ENCODE measurements at regions not wholly inside any gene's neighbourhood (a gene's known extent, or its start where the extent isn't known, plus 50 kb on each side); places are given as distances from the start of the nearest gene placed in this dataset.
A peak's percentile ranks its signal among the peaks of the same experiment; 100 is the strongest.
"Not testable (repeated sequence)": the region's sequence is repeated elsewhere in the genome, so short reads cannot be mapped to it uniquely, and the experiment has no call there.

- intact Hi-C loops (cut with micrococcal nuclease; ENCODE audit: unreplicated experiment), result no loop called here
- Histone ChIP-seq H3K4me1 (ENCODE audit: insufficient read depth, low read length, poor library complexity, severe bottlenecking) (peaks cover 4% of the 10 kb centered on the region), H3K27ac (ENCODE audit: low read depth, low read length, poor library complexity, severe bottlenecking) (no peak overlapping the region), H3K9me3 (ENCODE audit: low read length) (no peaks in the 10 kb centered on the region), H3K79me2 (ENCODE audit: insufficient read depth, low read depth, low read length) (no peaks in the 10 kb centered on the region), H3K4me3 (ENCODE audit: low read depth, low read length, poor library complexity, severe bottlenecking) (no peak overlapping the region), H3K4me2 (ENCODE audit: low read length) (no peak overlapping the region), H3K36me3 (ENCODE audit: insufficient read depth, low read length) (no peaks in the 10 kb centered on the region), H4K20me1 (ENCODE audit: insufficient read depth, low read length) (no peaks in the 10 kb centered on the region), H3K9me2 (ENCODE audit: insufficient read depth, low read length) (no peaks in the 10 kb centered on the region), H2AFZ (ENCODE audit: low read length) (peak overlapping the region; percentile 11; the same call in 1 of the 2 replicates)
- DNase-seq (ENCODE audit: low spot score), result no peak
- POLR2A ChIA-PET, result interaction anchor here (0.6 kb wide), 1 partner anchor 166 kb away, joined by 3 read pairs; no protein-coding TSS in a partner anchor
- CTCF ChIA-PET (ENCODE audit: unreplicated experiment), result no interaction called here
- TF ChIP-seq CTCF (conservative IDR thresholded peaks at IDR 0.05; ENCODE audit: low read length) (no peak), EZH2phosphoT487 (IDR thresholded peaks at IDR 0.05; ENCODE audit: borderline replicate concordance, low read depth, low read length) (no peak)
- no TSS peak for BruUV-seq (replicated peaks)
These were observed 72.8 kb upstream of the PARP8 start for GRCh38 chr5:50593681-50594080.

- ChIA-PET CTCF (ENCODE audit: unreplicated experiment) (no interaction called here), POLR2A (interaction anchor here (0.7 kb wide), 1 partner anchor 19 kb away, joined by 4 read pairs; no protein-coding TSS in a partner anchor)
- BruUV-seq (replicated peaks), result no TSS peak
These were observed 71.2 kb upstream of the PARP8 start for GRCh38 chr5:50595199-50595598.

GRCh38 chr5:50601576-50601975, 64.9 kb upstream of the PARP8 start:
- H3K36me3 ChIP-seq (ENCODE audit: insufficient read depth, low read length); H3K9me2 ChIP-seq (ENCODE audit: insufficient read depth, low read length); POLR2A ChIA-PET; H2AFZ ChIP-seq (ENCODE audit: low read length); H3K9me3 ChIP-seq (ENCODE audit: low read length); H3K4me3 ChIP-seq (ENCODE audit: low read depth, low read length, poor library complexity, severe bottlenecking); H4K20me1 ChIP-seq (ENCODE audit: insufficient read depth, low read length); H3K79me2 ChIP-seq (ENCODE audit: insufficient read depth, low read depth, low read length); CTCF ChIA-PET (ENCODE audit: unreplicated experiment); H3K27ac ChIP-seq (ENCODE audit: low read depth, low read length, poor library complexity, severe bottlenecking); intact Hi-C loops (cut with micrococcal nuclease; ENCODE audit: unreplicated experiment); H3K4me2 ChIP-seq (ENCODE audit: low read length); BruUV-seq (replicated peaks); H3K4me1 ChIP-seq (ENCODE audit: insufficient read depth, low read length, poor library complexity, severe bottlenecking): not testable (repeated sequence)
- DNase-seq (ENCODE audit: low spot score), result peak; percentile 53

More at GRCh38 chr5:50595199-50595598, 71.2 kb upstream of the PARP8 start:
- Histone ChIP-seq H3K4me3 (ENCODE audit: low read depth, low read length, poor library complexity, severe bottlenecking) (no peak overlapping the region), H3K36me3 (ENCODE audit: insufficient read depth, low read length) (no peaks in the 10 kb centered on the region), H3K79me2 (ENCODE audit: insufficient read depth, low read depth, low read length) (no peaks in the 10 kb centered on the region), H2AFZ (ENCODE audit: low read length) (no peak overlapping the region), H3K9me2 (ENCODE audit: insufficient read depth, low read length) (no peaks in the 10 kb centered on the region), H3K4me1 (ENCODE audit: insufficient read depth, low read length, poor library complexity, severe bottlenecking) (peaks cover 4% of the 10 kb centered on the region), H4K20me1 (ENCODE audit: insufficient read depth, low read length) (no peaks in the 10 kb centered on the region), H3K4me2 (ENCODE audit: low read length) (no peak overlapping the region), H3K27ac (ENCODE audit: low read depth, low read length, poor library complexity, severe bottlenecking) (no peak overlapping the region), H3K9me3 (ENCODE audit: low read length) (no peaks in the 10 kb centered on the region)
- DNase-seq (ENCODE audit: low spot score), result no peak
- TF ChIP-seq EZH2phosphoT487 (IDR thresholded peaks at IDR 0.05; ENCODE audit: borderline replicate concordance, low read depth, low read length) (no peak), CTCF (conservative IDR thresholded peaks at IDR 0.05; ENCODE audit: low read length) (no peak)
- intact Hi-C loops (cut with micrococcal nuclease; ENCODE audit: unreplicated experiment), result no loop called here
